HL-60 (cell line): ENCODE measurements at regions not wholly inside any gene's neighbourhood (a gene's known extent, or its start where the extent isn't known, plus 50 kb on each side); places are given as distances from the start of the nearest gene placed in this dataset.

Source experiments
- CTCF ChIP-seq: IDR thresholded peaks from one replicate; pipeline ENCODE4 v1.5.1; 2011; ENCODE audit warnings: low read length, control low read depth, inconsistent platforms; ENCODE audit not compliant: insufficient read depth
- SPI1 ChIP-seq: IDR thresholded peaks from 2 replicates; pipeline ENCODE4 v1.6.1; 2012; ENCODE audit warnings: low read depth, mild to moderate bottlenecking, borderline replicate concordance

DNA sequence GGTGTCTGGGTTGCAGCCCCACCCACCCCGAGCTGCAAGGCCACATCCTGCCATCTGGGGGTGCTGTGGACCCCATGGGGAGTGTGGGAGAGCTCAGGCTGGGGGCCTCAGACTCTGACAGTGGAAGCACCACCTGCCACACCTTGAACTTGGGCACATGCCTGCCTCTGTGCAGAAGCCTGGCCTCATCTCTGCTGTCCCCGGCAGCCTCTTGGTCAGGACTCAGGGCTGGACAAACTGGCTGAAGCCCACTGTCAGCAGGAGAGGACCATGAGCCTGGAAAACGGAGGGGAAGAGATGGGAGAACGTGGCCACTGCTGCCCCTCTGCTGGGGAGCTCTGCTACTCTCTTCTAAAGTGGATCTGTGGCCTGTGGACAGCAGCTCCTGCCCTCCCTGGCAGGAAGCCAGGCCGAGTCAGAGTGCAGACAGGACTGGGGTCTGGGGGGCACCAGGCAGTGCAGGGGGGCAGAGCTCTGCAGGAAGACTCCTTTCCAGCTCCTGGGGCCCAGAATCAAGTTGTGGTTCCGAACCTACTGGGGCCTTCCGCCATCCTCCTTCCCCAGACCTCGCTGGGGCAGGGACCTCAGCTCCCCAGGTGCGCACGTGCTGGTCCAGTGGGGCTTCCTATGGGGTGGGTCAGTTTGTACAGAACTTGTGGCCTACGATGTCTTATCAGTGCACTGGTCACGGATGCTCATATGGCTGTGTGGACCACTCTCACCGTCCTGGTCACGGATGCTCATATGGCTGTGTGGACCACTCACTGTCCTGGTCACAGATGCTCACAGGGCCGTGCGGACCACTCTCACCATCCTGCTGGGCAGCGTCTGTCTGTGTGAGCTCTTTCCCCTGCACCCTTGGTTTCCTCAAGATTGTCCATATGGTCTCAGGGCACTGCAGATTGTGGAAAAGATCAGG is 207.7 kb downstream of the LAT start:
- TF ChIP-seq CTCF = no peak
- no peak for TF ChIP-seq SPI1
